ENCODE measurements at regions not wholly inside any gene's neighbourhood (a gene's known extent, or its start where the extent isn't known, plus 50 kb on each side); places are given as distances from the start of the nearest gene placed in this dataset.

GRCh38 chr2:153027533-153027932, 309.1 kb downstream of the ARL6IP6 start:
- 79 to 92% (median 87%) methylated on average over 1 of the region's 1 CpG for WGBS, 4 donors

DNA sequence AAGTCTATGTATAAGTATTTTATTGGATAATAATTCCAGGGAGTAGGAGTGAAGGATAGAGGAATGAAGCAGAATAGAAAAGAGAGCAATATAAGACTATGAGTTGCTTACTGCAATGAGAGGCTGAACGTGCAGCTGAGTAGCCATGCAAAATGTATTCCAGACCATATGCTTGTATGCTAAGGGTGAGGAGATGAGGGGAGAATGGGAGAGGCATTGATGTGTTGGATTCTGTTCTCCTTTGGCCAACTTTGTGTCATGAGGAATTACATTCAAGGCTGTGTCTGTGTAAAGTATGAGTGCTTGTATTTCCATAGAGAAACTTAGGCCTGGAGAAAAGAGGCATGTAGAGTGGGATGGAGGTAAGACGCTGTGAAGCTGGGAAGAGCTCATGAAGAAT, 301.8 kb downstream of the ARL6IP6 start:
- Histone ChIP-seq H3K4me1 (replicated peaks in 1 of 2) (no peaks in the 10 kb centered on the region), H3K4me3 (no peak overlapping the region), H3K9me3 (replicated peaks in 1 of 3) (no peaks in the 10 kb centered on the region), H3K27me3 (no peaks in the 10 kb centered on the region), H3K27ac (no peak overlapping the region), H3K36me3 (replicated peaks in 1 of 2) (no peaks in the 10 kb centered on the region)
- intact Hi-C loops (cut with DNase I) = no loop called here
- WGBS, 4 donors = 84 to 95% (median 90%) methylated on average over 2 of the region's 2 CpGs
- TF ChIP-seq POLR2A (IDR thresholded peaks at IDR 0.05) (no peak), CTCF (IDR thresholded peaks at IDR 0.05) (no peak)
- no peak for DNase-seq

More at GRCh38 chr2:153027533-153027932, 309.1 kb downstream of the ARL6IP6 start:
- Histone ChIP-seq H3K27me3 (no peaks in the 10 kb centered on the region), H3K27ac (no peak overlapping the region), H3K9me3 (replicated peaks in 1 of 3) (no peaks in the 10 kb centered on the region), H3K36me3 (replicated peaks in 1 of 2) (no peaks in the 10 kb centered on the region), H3K4me3 (no peak overlapping the region), H3K4me1 (replicated peaks in 1 of 2) (no peaks in the 10 kb centered on the region)
- intact Hi-C loops (cut with DNase I) = no loop called here
- DNase-seq = no peak
- TF ChIP-seq CTCF (IDR thresholded peaks at IDR 0.05) (no peak), POLR2A (IDR thresholded peaks at IDR 0.05) (no peak)

DNA sequence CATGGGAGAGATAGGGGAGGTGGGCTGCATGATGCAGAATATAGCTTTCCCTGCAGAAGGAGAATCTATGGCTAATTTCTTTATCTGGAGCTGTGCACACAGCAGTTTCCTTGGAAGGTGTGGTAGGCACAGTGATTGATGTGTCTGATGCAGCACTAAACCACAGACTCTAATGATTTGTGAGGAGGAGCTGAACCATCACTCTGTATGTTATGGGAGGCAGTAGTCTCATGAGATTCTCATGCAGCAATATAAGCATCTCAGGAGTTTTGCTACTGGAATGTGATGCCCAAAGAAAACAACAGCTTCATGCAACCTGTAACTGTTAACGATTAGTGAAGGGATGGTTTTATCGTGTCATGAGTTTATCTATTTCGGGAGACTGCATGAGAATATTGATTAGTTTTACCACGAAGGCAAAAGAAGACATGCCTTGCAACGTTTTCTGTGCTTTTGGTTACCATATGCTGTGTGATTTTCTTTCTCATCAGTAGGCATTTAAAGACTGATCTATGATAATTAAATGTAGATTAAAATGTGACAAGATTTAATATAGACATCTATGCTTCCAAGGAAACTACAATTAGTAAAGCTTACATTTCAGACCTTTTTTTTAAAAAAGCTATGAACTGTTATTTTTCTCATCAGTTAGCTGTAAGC, 286.8 kb downstream of the ARL6IP6 start:
- intact Hi-C loops (cut with DNase I) = no loop called here
- DNase-seq = no peak
- TF ChIP-seq CTCF (IDR thresholded peaks at IDR 0.05) = no peak
- no peak for TF ChIP-seq POLR2A (IDR thresholded peaks at IDR 0.05)
- no peak overlapping the region for H3K4me3 ChIP-seq
- no peaks in the 10 kb centered on the region for H3K9me3 ChIP-seq (replicated peaks in 1 of 3)
- H3K36me3 ChIP-seq (replicated peaks in 1 of 2) = no peaks in the 10 kb centered on the region
- no peaks in the 10 kb centered on the region for H3K4me1 ChIP-seq (replicated peaks in 1 of 2)
- H3K27me3 ChIP-seq = no peaks in the 10 kb centered on the region
- 65 to 82% (median 72%) methylated on average over 5 of the region's 5 CpGs for WGBS, 4 donors
- H3K27ac ChIP-seq = no peak overlapping the region

GRCh38 chr2:153004627-153005026, 286.2 kb downstream of the ARL6IP6 start:
- TF ChIP-seq CTCF (IDR thresholded peaks at IDR 0.05) (no peak), POLR2A (IDR thresholded peaks at IDR 0.05) (no peak)
- Histone ChIP-seq H3K27ac (no peak overlapping the region), H3K36me3 (replicated peaks in 1 of 2) (no peaks in the 10 kb centered on the region), H3K27me3 (no peaks in the 10 kb centered on the region), H3K4me3 (no peak overlapping the region), H3K4me1 (replicated peaks in 1 of 2) (no peaks in the 10 kb centered on the region), H3K9me3 (replicated peaks in 1 of 3) (no peaks in the 10 kb centered on the region)
- DNase-seq = no peak
- 85 to 90% (median 87%) methylated on average over 3 of the region's 3 CpGs for WGBS, 4 donors
- intact Hi-C loops (cut with DNase I) = no loop called here
